ENCODE measurements at regions not wholly inside any gene's neighbourhood (a gene's known extent, or its start where the extent isn't known, plus 50 kb on each side); places are given as distances from the start of the nearest gene placed in this dataset.
"Not testable (repeated sequence)": the region's sequence is repeated elsewhere in the genome, so short reads cannot be mapped to it uniquely, and the experiment has no call there.

GRCh38 chr5:24208686-24209106, 436.1 kb downstream of the CDH10 start:
- no peak overlapping the region for H3K4me3 ChIP-seq (ENCODE audit: low read length)
- no peaks in the 10 kb centered on the region for H3K36me3 ChIP-seq (ENCODE audit: insufficient read depth, low read length)
- H3K27me3 ChIP-seq (ENCODE audit: insufficient read depth, low read length), result no peaks in the 10 kb centered on the region
- H3K9me3 ChIP-seq (ENCODE audit: low read length), result no peaks in the 10 kb centered on the region
- H2AFZ ChIP-seq (ENCODE audit: low read depth, low read length), result no peak overlapping the region
- H3K4me1 ChIP-seq (ENCODE audit: insufficient read depth, low read length), result peaks cover 7% of the 10 kb centered on the region

GRCh38 chr5:24215114-24215513, 429.7 kb downstream of the CDH10 start:
- Histone ChIP-seq H3K4me1 (ENCODE audit: insufficient read depth, low read length) (no peaks in the 10 kb centered on the region), H3K9me3 (ENCODE audit: low read length) (no peaks in the 10 kb centered on the region), H2AFZ (ENCODE audit: low read depth, low read length) (no peak overlapping the region), H3K36me3 (ENCODE audit: insufficient read depth, low read length) (no peaks in the 10 kb centered on the region), H3K27me3 (ENCODE audit: insufficient read depth, low read length) (no peaks in the 10 kb centered on the region), H3K4me3 (ENCODE audit: low read length) (no peak overlapping the region)

GRCh38 chr5:24222876-24223275, 421.9 kb downstream of the CDH10 start:
- H2AFZ ChIP-seq (ENCODE audit: low read depth, low read length), result no peak overlapping the region
- H3K4me3 ChIP-seq (ENCODE audit: low read length), result no peak overlapping the region
- no peaks in the 10 kb centered on the region for H3K27me3 ChIP-seq (ENCODE audit: insufficient read depth, low read length)
- no peaks in the 10 kb centered on the region for H3K9me3 ChIP-seq (ENCODE audit: low read length)
- no peaks in the 10 kb centered on the region for H3K4me1 ChIP-seq (ENCODE audit: insufficient read depth, low read length)
- H3K36me3 ChIP-seq (ENCODE audit: insufficient read depth, low read length), result no peaks in the 10 kb centered on the region

- H3K4me3 ChIP-seq (ENCODE audit: low read length), result no peak overlapping the region
- no peaks in the 10 kb centered on the region for H3K27me3 ChIP-seq (ENCODE audit: insufficient read depth, low read length)
- H3K36me3 ChIP-seq (ENCODE audit: insufficient read depth, low read length), result no peaks in the 10 kb centered on the region
- H3K9me3 ChIP-seq (ENCODE audit: low read length), result no peaks in the 10 kb centered on the region
- no peak overlapping the region for H2AFZ ChIP-seq (ENCODE audit: low read depth, low read length)
- H3K4me1 ChIP-seq (ENCODE audit: insufficient read depth, low read length), result no peaks in the 10 kb centered on the region
These were observed 419.7 kb downstream of the CDH10 start for GRCh38 chr5:24225051-24225450.

GRCh38 chr5:24226479-24226878, 418.3 kb downstream of the CDH10 start:
- Histone ChIP-seq H3K27me3 (ENCODE audit: insufficient read depth, low read length) (no peaks in the 10 kb centered on the region), H3K9me3 (ENCODE audit: low read length) (no peaks in the 10 kb centered on the region), H3K36me3 (ENCODE audit: insufficient read depth, low read length) (no peaks in the 10 kb centered on the region)

GRCh38 chr5:24227881-24228280, 416.9 kb downstream of the CDH10 start:
- H3K27me3 ChIP-seq (ENCODE audit: insufficient read depth, low read length); H3K36me3 ChIP-seq (ENCODE audit: insufficient read depth, low read length); H3K4me3 ChIP-seq (ENCODE audit: low read length); H3K9me3 ChIP-seq (ENCODE audit: low read length); H2AFZ ChIP-seq (ENCODE audit: low read depth, low read length); H3K4me1 ChIP-seq (ENCODE audit: insufficient read depth, low read length): not testable (repeated sequence)

More at GRCh38 chr5:24226479-24226878, 418.3 kb downstream of the CDH10 start:
- Histone ChIP-seq H3K4me3 (ENCODE audit: low read length) (no peak overlapping the region), H3K4me1 (ENCODE audit: insufficient read depth, low read length) (no peaks in the 10 kb centered on the region), H2AFZ (ENCODE audit: low read depth, low read length) (no peak overlapping the region)

- H2AFZ ChIP-seq (ENCODE audit: low read depth, low read length), result no peak overlapping the region
- no peak overlapping the region for H3K4me3 ChIP-seq (ENCODE audit: low read length)
- H3K27me3 ChIP-seq (ENCODE audit: insufficient read depth, low read length), result no peaks in the 10 kb centered on the region
- H3K9me3 ChIP-seq (ENCODE audit: low read length), result no peaks in the 10 kb centered on the region
- no peaks in the 10 kb centered on the region for H3K36me3 ChIP-seq (ENCODE audit: insufficient read depth, low read length)
- H3K4me1 ChIP-seq (ENCODE audit: insufficient read depth, low read length), result no peaks in the 10 kb centered on the region
These were observed 412.7 kb downstream of the CDH10 start for GRCh38 chr5:24232041-24232440.

GRCh38 chr5:24232929-24233498, 411.8 kb downstream of the CDH10 start:
- H3K9me3 ChIP-seq (ENCODE audit: low read length), result no peaks in the 10 kb centered on the region
- no peaks in the 10 kb centered on the region for H3K36me3 ChIP-seq (ENCODE audit: insufficient read depth, low read length)
- no peak overlapping the region for H3K4me3 ChIP-seq (ENCODE audit: low read length)
- H2AFZ ChIP-seq (ENCODE audit: low read depth, low read length), result no peak overlapping the region
- H3K27me3 ChIP-seq (ENCODE audit: insufficient read depth, low read length), result no peaks in the 10 kb centered on the region
- H3K4me1 ChIP-seq (ENCODE audit: insufficient read depth, low read length), result no peaks in the 10 kb centered on the region

GRCh38 chr5:24235946-24236345, 408.8 kb downstream of the CDH10 start:
- Histone ChIP-seq H3K27me3 (ENCODE audit: insufficient read depth, low read length) (no peaks in the 10 kb centered on the region), H3K36me3 (ENCODE audit: insufficient read depth, low read length) (no peaks in the 10 kb centered on the region), H3K4me1 (ENCODE audit: insufficient read depth, low read length) (no peaks in the 10 kb centered on the region), H2AFZ (ENCODE audit: low read depth, low read length) (no peak overlapping the region), H3K9me3 (ENCODE audit: low read length) (no peaks in the 10 kb centered on the region), H3K4me3 (ENCODE audit: low read length) (no peak overlapping the region)

- H3K9me3 ChIP-seq (ENCODE audit: low read length), result peaks cover 2% of the 10 kb centered on the region
- no peaks in the 10 kb centered on the region for H3K27me3 ChIP-seq (ENCODE audit: insufficient read depth, low read length)
- no peak overlapping the region for H2AFZ ChIP-seq (ENCODE audit: low read depth, low read length)
- H3K36me3 ChIP-seq (ENCODE audit: insufficient read depth, low read length), result no peaks in the 10 kb centered on the region
- H3K4me3 ChIP-seq (ENCODE audit: low read length), result no peak overlapping the region
- no peaks in the 10 kb centered on the region for H3K4me1 ChIP-seq (ENCODE audit: insufficient read depth, low read length)
These were observed 399.0 kb downstream of the CDH10 start for GRCh38 chr5:24245821-24246220.

- no peaks in the 10 kb centered on the region for H3K9me3 ChIP-seq (ENCODE audit: low read length)
- no peak overlapping the region for H2AFZ ChIP-seq (ENCODE audit: low read depth, low read length)
- no peaks in the 10 kb centered on the region for H3K36me3 ChIP-seq (ENCODE audit: insufficient read depth, low read length)
- no peaks in the 10 kb centered on the region for H3K4me1 ChIP-seq (ENCODE audit: insufficient read depth, low read length)
- H3K4me3 ChIP-seq (ENCODE audit: low read length), result no peak overlapping the region
- no peaks in the 10 kb centered on the region for H3K27me3 ChIP-seq (ENCODE audit: insufficient read depth, low read length)
These were observed 380.2 kb downstream of the CDH10 start for GRCh38 chr5:24264547-24264946.

GRCh38 chr5:24265306-24265705, 379.5 kb downstream of the CDH10 start:
- Histone ChIP-seq H3K4me1 (ENCODE audit: insufficient read depth, low read length) (no peaks in the 10 kb centered on the region), H3K36me3 (ENCODE audit: insufficient read depth, low read length) (no peaks in the 10 kb centered on the region), H3K9me3 (ENCODE audit: low read length) (no peaks in the 10 kb centered on the region), H3K4me3 (ENCODE audit: low read length) (no peak overlapping the region), H3K27me3 (ENCODE audit: insufficient read depth, low read length) (no peaks in the 10 kb centered on the region), H2AFZ (ENCODE audit: low read depth, low read length) (no peak overlapping the region)

GRCh38 chr5:24268482-24269056, 376.2 kb downstream of the CDH10 start:
- H3K36me3 ChIP-seq (ENCODE audit: insufficient read depth, low read length), result no peaks in the 10 kb centered on the region
- H3K27me3 ChIP-seq (ENCODE audit: insufficient read depth, low read length), result no peaks in the 10 kb centered on the region
- no peak overlapping the region for H3K4me3 ChIP-seq (ENCODE audit: low read length)
- H2AFZ ChIP-seq (ENCODE audit: low read depth, low read length), result no peak overlapping the region
- no peaks in the 10 kb centered on the region for H3K4me1 ChIP-seq (ENCODE audit: insufficient read depth, low read length)
- H3K9me3 ChIP-seq (ENCODE audit: low read length), result no peaks in the 10 kb centered on the region

- not testable (repeated sequence) for H3K4me1 ChIP-seq (ENCODE audit: insufficient read depth, low read length); H2AFZ ChIP-seq (ENCODE audit: low read depth, low read length); H3K4me3 ChIP-seq (ENCODE audit: low read length); H3K27me3 ChIP-seq (ENCODE audit: insufficient read depth, low read length); H3K36me3 ChIP-seq (ENCODE audit: insufficient read depth, low read length); H3K9me3 ChIP-seq (ENCODE audit: low read length)
These were observed 373.1 kb downstream of the CDH10 start for GRCh38 chr5:24271702-24272118.
